Neural cell (in vitro differentiated cells): ENCODE measurements at regions not wholly inside any gene's neighbourhood (a gene's known extent, or its start where the extent isn't known, plus 50 kb on each side); places are given as distances from the start of the nearest gene placed in this dataset.

Source experiments
- H2AFZ ChIP-seq: fragments of 200-600, 300-800 bp; sonication (generic), shearing (Covaris generic); 2 replicates; pipeline ENCODE4 v1.6.0; 2014; ENCODE audit warnings: low read depth, mild to moderate bottlenecking, antibody characterized with exemption, low read length, moderate library complexity
- H3F3A ChIP-seq: fragments of 200-600 bp; shearing (Covaris generic); 2 replicates; pipeline ENCODE4 v1.6.1; 2016; ENCODE audit warnings: mild to moderate bottlenecking, moderate library complexity, mixed read lengths, antibody characterized with exemption, low read length; ENCODE audit not compliant: insufficient read depth, poor library complexity, severe bottlenecking
- H3K27ac ChIP-seq: fragments of 200-600, 300-800 bp; sonication (generic), shearing (Covaris generic); 2 replicates; pipeline ENCODE4 v1.5.1; 2014; ENCODE audit warnings: mild to moderate bottlenecking, low read length, moderate library complexity
- H3K27me3 ChIP-seq: fragments of 300-800, 200-600 bp; sonication (generic), shearing (Covaris generic); 2 replicates; pipeline ENCODE4 v1.6.0; 2014; ENCODE audit warnings: mild to moderate bottlenecking, low read depth, low read length, moderate library complexity; ENCODE audit not compliant: insufficient read depth
- H3K36me3 ChIP-seq: fragments of 300-800, 200-600 bp; sonication (generic), shearing (Covaris generic); 2 replicates; pipeline ENCODE4 v1.5.1; 2014; ENCODE audit warnings: mild to moderate bottlenecking, antibody characterized with exemption, low read length, moderate library complexity; ENCODE audit not compliant: insufficient read depth
- H3K4me2 ChIP-seq: fragments of 300-800, 200-600 bp; sonication (generic), shearing (Covaris generic); 2 replicates; pipeline ENCODE4 v1.6.0; 2014; ENCODE audit warnings: mild to moderate bottlenecking, low read length
- H3K4me3 ChIP-seq: fragments of 300-800, 200-600 bp; sonication (generic), shearing (Covaris generic); 2 replicates; pipeline ENCODE4 v1.5.1; 2014; ENCODE audit warnings: mild to moderate bottlenecking, low read length, moderate library complexity
- H3K79me2 ChIP-seq: fragments of 200-600 bp; shearing (Covaris generic); replicated peaks from 2 replicates; pipeline ENCODE4 v1.6.0; 2014; ENCODE audit warnings: mild to moderate bottlenecking, low read length, moderate library complexity; ENCODE audit not compliant: insufficient read depth
- H3K9ac ChIP-seq: fragments of 300-800, 200-600 bp; sonication (generic), shearing (Covaris generic); 2 replicates; pipeline ENCODE4 v1.6.1; 2016; ENCODE audit warnings: mild to moderate bottlenecking, low read length, mixed read lengths
- H3K9me2 ChIP-seq: fragments of 200-600 bp; shearing (Covaris generic); 2 replicates; pipeline ENCODE4 v1.6.1; 2016; ENCODE audit warnings: mild to moderate bottlenecking, low read length, mixed read lengths; ENCODE audit not compliant: insufficient read depth
- H3K9me3 ChIP-seq: fragments of 200-600, 300-800 bp; sonication (generic), shearing (Covaris generic); 2 replicates; pipeline ENCODE4 v1.6.1; 2016; ENCODE audit warnings: mild to moderate bottlenecking, mixed run types, low read length, moderate library complexity, mixed read lengths
- H4K20me1 ChIP-seq: fragments of 200-600 bp; shearing (Covaris generic); 2 replicates; pipeline ENCODE4 v1.6.1; 2016; ENCODE audit warnings: mild to moderate bottlenecking, mixed run types; ENCODE audit not compliant: insufficient read depth
- CTCF ChIP-seq: fragments of 450-650 bp; IDR thresholded peaks from 2 replicates; pipeline ENCODE4 v1.5.1; 2014; ENCODE audit warnings: antibody characterized with exemption, mild to moderate bottlenecking, moderate library complexity; ENCODE audit not compliant: poor library complexity, severe bottlenecking
- EP300 ChIP-seq: fragments of 450-650 bp; conservative IDR thresholded peaks from 2 replicates; pipeline ENCODE4 v1.6.1; 2014; ENCODE audit warnings: antibody characterized with exemption, mild to moderate bottlenecking, moderate library complexity; ENCODE audit not compliant: poor library complexity, severe bottlenecking
- MXI1 ChIP-seq: fragments of 450-650 bp; conservative IDR thresholded peaks from 2 replicates; pipeline ENCODE4 v1.6.1; 2014; ENCODE audit warnings: antibody characterized with exemption, mild to moderate bottlenecking; ENCODE audit not compliant: poor library complexity, severe bottlenecking
- POLR2AphosphoS5 ChIP-seq: IDR thresholded peaks from 2 replicates; pipeline ENCODE4 v1.6.1; 2012
- RAD21 ChIP-seq: fragments of 450-650 bp; conservative IDR thresholded peaks from 2 replicates; pipeline ENCODE4 v1.6.1; 2014; ENCODE audit warnings: antibody characterized with exemption, mild to moderate bottlenecking, moderate library complexity
- SMC3 ChIP-seq: fragments of 450-650 bp; conservative IDR thresholded peaks from 2 replicates; pipeline ENCODE4 v1.6.1; 2014; ENCODE audit warnings: antibody characterized with exemption, mild to moderate bottlenecking, moderate library complexity; ENCODE audit not compliant: poor library complexity
- TAF1 ChIP-seq: IDR thresholded peaks from 2 replicates; pipeline ENCODE4 v1.6.1; 2012; ENCODE audit warnings: low read depth
- TF ChIP-seq, protein P1 (sequence below): IDR thresholded peaks from 2 replicates; pipeline ENCODE4 v1.6.1; 2012; ENCODE audit warnings: borderline replicate concordance

- no peaks in the 10 kb centered on the region for H3F3A ChIP-seq
- H3K4me3 ChIP-seq = no peak overlapping the region
- no peaks in the 10 kb centered on the region for H3K36me3 ChIP-seq
- H3K9ac ChIP-seq = no peak overlapping the region
- H3K79me2 ChIP-seq = no peaks in the 10 kb centered on the region
- no peaks in the 10 kb centered on the region for H3K9me3 ChIP-seq
- TF ChIP-seq POLR2AphosphoS5 (no peak), MXI1 (no peak), CTCF (no peak), EP300 (no peak), RAD21 (no peak), TAF1 (no peak)
- no peaks in the 10 kb centered on the region for H3K9me2 ChIP-seq
- no peak overlapping the region for H3K27ac ChIP-seq
- H4K20me1 ChIP-seq = no peaks in the 10 kb centered on the region
- no peaks in the 10 kb centered on the region for H3K27me3 ChIP-seq
- no peak overlapping the region for H3K4me2 ChIP-seq
- H2AFZ ChIP-seq = no peak overlapping the region
These were observed 537.8 kb upstream of the FTMT start for GRCh38 chr5:121313886-121314285.

GRCh38 chr5:121315786-121316185, 535.9 kb upstream of the FTMT start:
- H3F3A ChIP-seq = no peaks in the 10 kb centered on the region
- H3K79me2 ChIP-seq = no peaks in the 10 kb centered on the region
- H3K9me3 ChIP-seq = no peaks in the 10 kb centered on the region
- H3K4me2 ChIP-seq = no peak overlapping the region
- H3K27me3 ChIP-seq = no peaks in the 10 kb centered on the region
- no peak overlapping the region for H3K9ac ChIP-seq
- H3K36me3 ChIP-seq = no peaks in the 10 kb centered on the region
- H3K27ac ChIP-seq = no peak overlapping the region
- TF ChIP-seq, protein P1, sequence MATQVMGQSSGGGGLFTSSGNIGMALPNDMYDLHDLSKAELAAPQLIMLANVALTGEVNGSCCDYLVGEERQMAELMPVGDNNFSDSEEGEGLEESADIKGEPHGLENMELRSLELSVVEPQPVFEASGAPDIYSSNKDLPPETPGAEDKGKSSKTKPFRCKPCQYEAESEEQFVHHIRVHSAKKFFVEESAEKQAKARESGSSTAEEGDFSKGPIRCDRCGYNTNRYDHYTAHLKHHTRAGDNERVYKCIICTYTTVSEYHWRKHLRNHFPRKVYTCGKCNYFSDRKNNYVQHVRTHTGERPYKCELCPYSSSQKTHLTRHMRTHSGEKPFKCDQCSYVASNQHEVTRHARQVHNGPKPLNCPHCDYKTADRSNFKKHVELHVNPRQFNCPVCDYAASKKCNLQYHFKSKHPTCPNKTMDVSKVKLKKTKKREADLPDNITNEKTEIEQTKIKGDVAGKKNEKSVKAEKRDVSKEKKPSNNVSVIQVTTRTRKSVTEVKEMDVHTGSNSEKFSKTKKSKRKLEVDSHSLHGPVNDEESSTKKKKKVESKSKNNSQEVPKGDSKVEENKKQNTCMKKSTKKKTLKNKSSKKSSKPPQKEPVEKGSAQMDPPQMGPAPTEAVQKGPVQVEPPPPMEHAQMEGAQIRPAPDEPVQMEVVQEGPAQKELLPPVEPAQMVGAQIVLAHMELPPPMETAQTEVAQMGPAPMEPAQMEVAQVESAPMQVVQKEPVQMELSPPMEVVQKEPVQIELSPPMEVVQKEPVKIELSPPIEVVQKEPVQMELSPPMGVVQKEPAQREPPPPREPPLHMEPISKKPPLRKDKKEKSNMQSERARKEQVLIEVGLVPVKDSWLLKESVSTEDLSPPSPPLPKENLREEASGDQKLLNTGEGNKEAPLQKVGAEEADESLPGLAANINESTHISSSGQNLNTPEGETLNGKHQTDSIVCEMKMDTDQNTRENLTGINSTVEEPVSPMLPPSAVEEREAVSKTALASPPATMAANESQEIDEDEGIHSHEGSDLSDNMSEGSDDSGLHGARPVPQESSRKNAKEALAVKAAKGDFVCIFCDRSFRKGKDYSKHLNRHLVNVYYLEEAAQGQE = no peak
- TF ChIP-seq RAD21 (no peak), CTCF (no peak), POLR2AphosphoS5 (no peak)
- no peak overlapping the region for H2AFZ ChIP-seq
- H3K9me2 ChIP-seq = no peaks in the 10 kb centered on the region
- no peak overlapping the region for H3K4me3 ChIP-seq
- no peaks in the 10 kb centered on the region for H4K20me1 ChIP-seq

DNA sequence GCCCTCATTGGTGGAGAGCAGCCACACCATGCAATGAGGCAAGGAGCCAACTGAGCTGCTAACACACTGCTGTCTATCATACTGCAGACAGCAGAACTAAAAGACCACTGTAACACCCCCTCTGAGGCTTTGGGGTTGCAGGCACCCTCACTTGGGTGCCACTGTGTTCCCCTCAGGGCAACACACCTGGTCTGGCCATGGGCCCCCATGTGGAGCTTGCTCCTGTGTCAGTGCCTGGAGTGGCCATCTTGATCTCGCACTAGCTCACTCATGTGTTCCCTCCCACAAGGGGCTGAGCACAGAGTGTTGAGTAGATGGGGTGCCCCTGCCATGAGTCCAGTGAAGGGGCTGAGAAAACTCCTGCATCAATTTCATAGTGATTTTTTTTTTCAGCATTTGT, 532.4 kb upstream of the FTMT start:
- no peaks in the 10 kb centered on the region for H3F3A ChIP-seq
- TF ChIP-seq CTCF (no peak), TAF1 (no peak), SMC3 (no peak), RAD21 (no peak), MXI1 (no peak)
- TF ChIP-seq, protein P1 = no peak
- no peaks in the 10 kb centered on the region for H3K9me3 ChIP-seq
- no peaks in the 10 kb centered on the region for H4K20me1 ChIP-seq
- no peak overlapping the region for H3K4me3 ChIP-seq
- no peak overlapping the region for H3K4me2 ChIP-seq
- H2AFZ ChIP-seq = no peak overlapping the region
- H3K27ac ChIP-seq = no peak overlapping the region
- no peak overlapping the region for H3K9ac ChIP-seq
- no peaks in the 10 kb centered on the region for H3K79me2 ChIP-seq
- no peaks in the 10 kb centered on the region for H3K27me3 ChIP-seq
- no peaks in the 10 kb centered on the region for H3K36me3 ChIP-seq
- no peaks in the 10 kb centered on the region for H3K9me2 ChIP-seq
